ENCODE measurements at regions not wholly inside any gene's neighbourhood (a gene's known extent, or its start where the extent isn't known, plus 50 kb on each side); places are given as distances from the start of the nearest gene placed in this dataset.
"Not testable (repeated sequence)": the region's sequence is repeated elsewhere in the genome, so short reads cannot be mapped to it uniquely, and the experiment has no call there.

DNA sequence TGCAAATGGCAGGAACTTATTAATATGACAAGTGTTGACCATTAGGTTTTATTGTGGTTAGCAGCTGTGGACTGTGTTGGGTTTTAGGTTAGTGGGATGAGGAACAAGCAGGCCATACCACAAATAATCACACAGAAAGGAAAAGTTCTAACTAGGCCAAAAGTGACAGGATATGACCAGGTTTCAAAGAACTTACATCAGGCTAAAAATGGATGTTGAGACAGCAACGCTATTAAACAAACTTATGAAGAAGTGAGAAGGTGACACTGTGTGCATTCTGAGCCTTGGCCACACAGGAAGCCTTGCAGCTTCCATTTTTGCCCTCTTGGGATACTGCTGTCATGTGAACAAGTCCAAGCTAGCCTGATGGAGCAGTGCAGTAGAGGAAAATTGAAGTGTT is 568.8 kb downstream of the HTR7 start (continued):
- TF ChIP-seq, protein P1, sequence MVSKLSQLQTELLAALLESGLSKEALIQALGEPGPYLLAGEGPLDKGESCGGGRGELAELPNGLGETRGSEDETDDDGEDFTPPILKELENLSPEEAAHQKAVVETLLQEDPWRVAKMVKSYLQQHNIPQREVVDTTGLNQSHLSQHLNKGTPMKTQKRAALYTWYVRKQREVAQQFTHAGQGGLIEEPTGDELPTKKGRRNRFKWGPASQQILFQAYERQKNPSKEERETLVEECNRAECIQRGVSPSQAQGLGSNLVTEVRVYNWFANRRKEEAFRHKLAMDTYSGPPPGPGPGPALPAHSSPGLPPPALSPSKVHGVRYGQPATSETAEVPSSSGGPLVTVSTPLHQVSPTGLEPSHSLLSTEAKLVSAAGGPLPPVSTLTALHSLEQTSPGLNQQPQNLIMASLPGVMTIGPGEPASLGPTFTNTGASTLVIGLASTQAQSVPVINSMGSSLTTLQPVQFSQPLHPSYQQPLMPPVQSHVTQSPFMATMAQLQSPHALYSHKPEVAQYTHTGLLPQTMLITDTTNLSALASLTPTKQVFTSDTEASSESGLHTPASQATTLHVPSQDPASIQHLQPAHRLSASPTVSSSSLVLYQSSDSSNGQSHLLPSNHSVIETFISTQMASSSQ (IDR thresholded peaks at IDR 0.05; ENCODE audit: low read depth), result no peak
- TF ChIP-seq, protein P1 (CRISPR knock-in tag; IDR thresholded peaks at IDR 0.05; ENCODE audit: borderline replicate concordance), result no peak
- TF ChIP-seq RFX1 (IDR thresholded peaks at IDR 0.05) (no peak), ZNF713 (CRISPR knock-in tag; IDR thresholded peaks at IDR 0.05) (no peak), KLF13 (CRISPR knock-in tag; IDR thresholded peaks at IDR 0.05) (no peak), NPAS2 (CRISPR knock-in tag; IDR thresholded peaks at IDR 0.05; ENCODE audit: borderline replicate concordance) (no peak)
- TF ChIP-seq, protein P2, sequence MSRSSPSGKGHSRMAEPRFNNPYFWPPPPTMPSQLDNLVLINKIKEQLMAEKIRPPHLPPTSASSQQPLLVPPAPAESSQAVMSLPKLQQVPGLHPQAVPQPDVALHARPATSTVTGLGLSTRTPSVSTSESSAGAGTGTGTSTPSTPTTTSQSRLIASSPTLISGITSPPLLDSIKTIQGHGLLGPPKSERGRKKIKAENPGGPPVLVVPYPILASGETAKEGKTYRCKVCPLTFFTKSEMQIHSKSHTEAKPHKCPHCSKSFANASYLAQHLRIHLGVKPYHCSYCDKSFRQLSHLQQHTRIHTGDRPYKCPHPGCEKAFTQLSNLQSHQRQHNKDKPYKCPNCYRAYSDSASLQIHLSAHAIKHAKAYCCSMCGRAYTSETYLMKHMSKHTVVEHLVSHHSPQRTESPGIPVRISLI (CRISPR knock-in tag; IDR thresholded peaks at IDR 0.05; ENCODE audit: borderline replicate concordance), result no peak

DNA sequence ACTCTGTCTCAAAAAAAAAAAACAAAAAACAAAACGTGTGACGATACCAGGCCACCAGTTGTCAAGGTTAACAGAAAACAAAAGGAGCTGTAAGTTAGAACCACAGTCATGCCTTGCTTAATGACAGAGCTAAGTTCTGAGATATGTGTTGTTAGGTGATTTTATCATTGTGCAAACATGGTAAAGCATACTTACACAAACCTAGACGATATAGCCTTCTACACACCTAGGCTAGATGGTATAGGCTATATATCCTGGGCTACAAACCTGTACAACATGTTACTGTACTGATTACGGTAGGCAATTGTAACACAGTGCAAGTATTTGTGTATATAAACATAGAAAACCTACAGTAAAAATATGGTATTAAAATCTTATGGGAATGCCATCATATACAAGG is 564.2 kb downstream of the HTR7 start:
- Histone ChIP-seq H3K9me3 (ENCODE audit: low read length) (no peaks in the 10 kb centered on the region), H3K36me3 (replicated peaks in 1 of 2; ENCODE audit: control insufficient read depth in 1 of 2, insufficient read depth in 2 of 2, low read length in 2 of 2) (no peaks in the 10 kb centered on the region), H3K27ac (ENCODE audit: extremely low read length, insufficient read depth, low read length) (no peak overlapping the region), H2AFZ (ENCODE audit: low read length) (no peak overlapping the region), H4K20me1 (ENCODE audit: insufficient read depth, low read length) (no peaks in the 10 kb centered on the region), H3K4me2 (ENCODE audit: low read depth, low read length) (no peak overlapping the region), H3K27me3 (ENCODE audit: control insufficient read depth in 1 of 2, insufficient read depth in 2 of 2, low read length in 2 of 2) (no peaks in the 10 kb centered on the region; a peak in 2 of 5 replicates), H3K4me1 (ENCODE audit: insufficient read depth, low read length) (no peaks in the 10 kb centered on the region), H3K9ac (ENCODE audit: insufficient read depth, low read depth, low read length) (no peak overlapping the region), H3K79me2 (ENCODE audit: insufficient read depth, low read length) (no peaks in the 10 kb centered on the region), H3K4me3 (replicated peaks in 1 of 3; ENCODE audit: insufficient read depth in 1 of 3, low read depth in 2 of 3, low read length in 3 of 3) (no peak overlapping the region)
- TF ChIP-seq CENPT (CRISPR knock-in tag; IDR thresholded peaks at IDR 0.05; ENCODE audit: low read depth) (no peak), ZFP90 (CRISPR knock-in tag; IDR thresholded peaks at IDR 0.05; ENCODE audit: borderline replicate concordance) (no peak)
- FAIRE-seq (no peak), DNase-seq (ENCODE audit: low spot score) (no peak), ATAC-seq (no peak)
- 20% methylated on average over 4 of the region's 4 CpGs for WGBS (ENCODE audit: low lambda C conversion rate)
- in situ Hi-C loops (cut with HindIII; ENCODE audit: extremely low pct_ligation_motif_present, low pct_unique_long_range_greater_than_20kb), result no loop called here
- POLR2A ChIA-PET, result no interaction called here
- CTCF ChIA-PET (ENCODE audit: low intra/inter-chr PET ratio, low total read pairs), result no interaction called here
- BruUV-seq (replicated peaks), result no TSS peak
- intact Hi-C loops (cut with micrococcal nuclease; ENCODE audit: unreplicated experiment), result no loop called here

DNA sequence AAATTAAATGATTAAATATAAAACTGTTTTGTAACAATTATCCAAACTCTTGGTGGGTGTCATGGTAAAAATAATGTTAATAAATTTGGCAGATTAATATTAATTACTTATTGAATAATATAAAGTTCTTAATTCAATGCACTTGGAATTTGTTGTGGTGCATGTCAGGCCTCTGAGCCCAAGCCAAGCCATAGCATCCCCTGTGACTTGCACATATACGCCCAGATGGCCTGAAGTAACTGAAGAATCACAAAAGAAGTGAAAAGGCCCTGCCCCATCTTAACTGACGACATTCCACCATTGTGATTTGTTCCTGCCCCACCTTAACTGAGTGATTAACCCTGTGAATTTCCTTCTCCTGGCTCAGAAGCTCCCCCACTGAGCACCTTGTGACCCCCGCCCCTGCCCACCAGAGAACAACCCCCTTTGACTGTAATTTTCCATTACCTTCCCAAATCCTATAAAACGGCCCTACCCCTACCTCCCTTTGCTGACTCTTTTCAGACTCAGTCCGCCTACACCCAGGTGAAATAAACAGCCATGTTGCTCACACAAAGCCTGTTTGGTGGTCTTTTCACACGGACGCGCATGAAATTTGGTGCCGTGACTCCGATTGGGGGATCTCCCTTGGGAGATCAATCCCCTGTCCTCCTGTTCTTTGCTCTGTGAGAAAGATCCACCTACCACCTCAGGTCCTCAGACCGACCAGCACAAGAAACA is 562.9 kb downstream of the HTR7 start:
- H3K4me1 ChIP-seq (ENCODE audit: insufficient read depth, low read length); H3K4me2 ChIP-seq (ENCODE audit: low read depth, low read length); H3K27ac ChIP-seq (ENCODE audit: extremely low read length, insufficient read depth, low read length); FAIRE-seq; H3K79me2 ChIP-seq (ENCODE audit: insufficient read depth, low read length); in situ Hi-C loops (cut with HindIII; ENCODE audit: extremely low pct_ligation_motif_present, low pct_unique_long_range_greater_than_20kb); H3K9ac ChIP-seq (ENCODE audit: insufficient read depth, low read depth, low read length); ATAC-seq; DNase-seq (ENCODE audit: low spot score); intact Hi-C loops (cut with micrococcal nuclease; ENCODE audit: unreplicated experiment); BruUV-seq (replicated peaks); H4K20me1 ChIP-seq (ENCODE audit: insufficient read depth, low read length); POLR2A ChIA-PET; CTCF ChIA-PET (ENCODE audit: low intra/inter-chr PET ratio, low total read pairs); H3K36me3 ChIP-seq (replicated peaks in 1 of 2; ENCODE audit: control insufficient read depth in 1 of 2, insufficient read depth in 2 of 2, low read length in 2 of 2); H3K27me3 ChIP-seq (ENCODE audit: control insufficient read depth in 1 of 2, insufficient read depth in 2 of 2, low read length in 2 of 2); H2AFZ ChIP-seq (ENCODE audit: low read length); H3K9me3 ChIP-seq (ENCODE audit: low read length); H3K4me3 ChIP-seq (replicated peaks in 1 of 3; ENCODE audit: insufficient read depth in 1 of 3, low read depth in 2 of 3, low read length in 3 of 3): not testable (repeated sequence)
- WGBS (ENCODE audit: low lambda C conversion rate), result 44% methylated on average over 11 of the region's 11 CpGs

All from HepG2 (cell line).